ENCODE measurements at regions not wholly inside any gene's neighbourhood (a gene's known extent, or its start where the extent isn't known, plus 50 kb on each side); places are given as distances from the start of the nearest gene placed in this dataset.

DNA sequence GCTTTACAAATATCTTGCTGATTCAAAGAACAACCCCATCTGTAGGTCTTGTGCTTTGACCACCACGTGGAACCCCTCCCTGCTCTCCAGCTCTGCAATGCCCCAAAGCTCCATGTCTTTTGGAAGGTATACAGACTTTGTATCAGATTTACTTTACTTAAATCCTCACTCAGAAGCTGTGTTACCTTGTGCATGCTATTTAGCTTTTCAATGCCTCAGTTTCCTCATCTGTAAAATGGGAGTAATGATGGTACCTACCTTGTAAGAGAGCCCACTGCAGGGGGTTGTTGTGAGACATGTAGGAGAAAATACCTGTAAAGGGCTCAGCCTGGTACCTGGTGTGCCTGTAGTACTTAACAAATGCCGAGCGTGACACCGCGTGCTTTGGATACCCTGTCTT is 200.2 kb upstream of the CHD6 start:
- DNase-seq (ENCODE audit: low read depth): no peak
- TF ChIP-seq CTCF (IDR thresholded peaks at IDR 0.05; ENCODE audit: control insufficient read depth, insufficient read depth, low read depth, low read length, missing control alignments): no peak
- no peak overlapping the region for H3K4me3 ChIP-seq (ENCODE audit: control insufficient read depth, low read depth, low read length)

DNA sequence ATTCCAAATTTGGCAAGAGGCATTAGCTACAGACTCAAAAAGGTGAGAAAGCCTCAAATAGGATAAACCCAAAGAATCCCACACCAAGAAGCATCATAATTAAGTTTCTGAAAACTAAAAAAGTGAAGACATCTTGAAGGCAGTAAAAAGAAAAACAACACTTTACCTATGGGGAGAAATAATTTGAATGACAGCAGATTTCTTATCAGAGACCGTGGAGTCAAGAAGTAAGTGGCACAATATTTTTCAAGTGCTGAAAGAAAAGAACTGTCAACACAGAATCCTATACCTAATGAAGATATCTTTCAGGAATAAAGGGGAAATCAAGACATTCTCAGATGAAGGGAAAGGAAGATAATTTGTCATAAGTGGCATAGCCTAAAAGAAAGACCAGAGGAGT is 193.3 kb upstream of the CHD6 start:
- DNase-seq (ENCODE audit: low read depth): no peak
- no peak for TF ChIP-seq CTCF (IDR thresholded peaks at IDR 0.05; ENCODE audit: control insufficient read depth, insufficient read depth, low read depth, low read length, missing control alignments)
- no peak overlapping the region for H3K4me3 ChIP-seq (ENCODE audit: control insufficient read depth, low read depth, low read length)

- no peak overlapping the region for H3K4me3 ChIP-seq (ENCODE audit: control insufficient read depth, low read depth, low read length)
- TF ChIP-seq CTCF (IDR thresholded peaks at IDR 0.05; ENCODE audit: control insufficient read depth, insufficient read depth, low read depth, low read length, missing control alignments): no peak
- no peak for DNase-seq (ENCODE audit: low read depth)
These were observed 181.9 kb upstream of the CHD6 start for GRCh38 chr20:41800040-41800439.

DNA sequence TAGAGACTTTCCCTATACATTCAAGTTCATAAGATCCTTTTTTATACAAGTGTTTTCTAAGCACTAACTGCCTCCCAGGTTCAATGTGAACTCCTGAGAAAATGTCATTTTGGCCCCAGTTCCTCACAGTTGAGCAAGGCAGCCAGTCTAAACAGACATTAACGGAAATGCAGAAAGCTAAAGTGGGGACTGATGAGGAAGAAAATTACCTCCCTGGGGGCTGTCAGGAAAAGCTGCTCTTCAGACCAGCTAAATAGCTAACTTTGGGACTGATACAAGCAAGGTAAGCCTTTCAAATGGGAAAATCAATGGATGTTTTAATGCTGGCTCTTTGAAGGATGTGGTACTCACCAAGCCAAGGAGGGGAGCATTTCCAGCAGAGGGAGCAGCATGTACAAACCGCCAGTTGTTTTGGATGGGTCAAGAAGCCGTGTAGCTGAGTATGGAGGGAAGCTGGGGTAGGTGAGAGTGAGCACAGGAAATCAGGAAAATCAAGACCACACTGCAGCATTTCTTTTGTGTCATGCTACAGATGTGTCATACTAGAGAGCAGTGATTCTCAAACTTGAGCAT is 180.8 kb upstream of the CHD6 start:
- no peak for DNase-seq (ENCODE audit: low read depth)
- TF ChIP-seq CTCF (IDR thresholded peaks at IDR 0.05; ENCODE audit: control insufficient read depth, insufficient read depth, low read depth, low read length, missing control alignments): no peak
- no peak overlapping the region for H3K4me3 ChIP-seq (ENCODE audit: control insufficient read depth, low read depth, low read length)

- no peak for DNase-seq (ENCODE audit: low read depth)
- H3K4me3 ChIP-seq (ENCODE audit: control insufficient read depth, low read depth, low read length): no peak overlapping the region
- no peak for TF ChIP-seq CTCF (IDR thresholded peaks at IDR 0.05; ENCODE audit: control insufficient read depth, insufficient read depth, low read depth, low read length, missing control alignments)
These were observed 168.0 kb upstream of the CHD6 start for GRCh38 chr20:41786158-41786557.

GRCh38 chr20:41784209-41784958 is 166.2 kb upstream of the CHD6 start:
- no peak for DNase-seq (ENCODE audit: low read depth)
- no peak overlapping the region for H3K4me3 ChIP-seq (ENCODE audit: control insufficient read depth, low read depth, low read length)
- TF ChIP-seq CTCF (IDR thresholded peaks at IDR 0.05; ENCODE audit: control insufficient read depth, insufficient read depth, low read depth, low read length, missing control alignments): no peak

Measured in AG09309 (cell line).